Panc1 (cell line): ENCODE measurements at regions not wholly inside any gene's neighbourhood (a gene's known extent, or its start where the extent isn't known, plus 50 kb on each side); places are given as distances from the start of the nearest gene placed in this dataset.

Experiments
- CTCF ChIP-seq: fragments of 450-650 bp; IDR thresholded peaks from 2 replicates; pipeline ENCODE4 v1.5.1; 2017; ENCODE audit warnings: mild to moderate bottlenecking
- REST ChIP-seq, 2 experiments: IDR thresholded peaks; 2 replicates each; pipeline ENCODE4 v1.6.1; 2011 to 2012; ENCODE audit warnings: low read depth in 2 of 2, control low read depth in 1 of 2, low read length in 1 of 2, mild to moderate bottlenecking in 1 of 2, moderate library complexity in 1 of 2; ENCODE audit not compliant: insufficient read depth in 1 of 2

GRCh38 chr13:99834246-99834645 is 137.3 kb downstream of the ZIC5 start:
- TF ChIP-seq CTCF = no peak
- TF ChIP-seq REST (IDR thresholded peaks at IDR 0.05; ENCODE audit: insufficient read depth in 1 of 2, low read depth in 2 of 2, low read length in 1 of 2) = no peak
